DND-41 (cell line): ENCODE measurements at regions not wholly inside any gene's neighbourhood (a gene's known extent, or its start where the extent isn't known, plus 50 kb on each side); places are given as distances from the start of the nearest gene placed in this dataset.

Source experiments
- CTCF ChIP-seq: IDR thresholded peaks from 2 replicates; pipeline ENCODE4 v1.5.1; 2012; ENCODE audit warnings: borderline replicate concordance, low read length, moderate library complexity, mild to moderate bottlenecking; ENCODE audit not compliant: poor library complexity, severe bottlenecking; ENCODE audit errors: extremely low read depth
- EZH2 ChIP-seq: IDR thresholded peaks from 3 replicates; pipeline ENCODE4 v1.6.1; 2012; ENCODE audit warnings: borderline replicate concordance, low read depth, mild to moderate bottlenecking, moderate library complexity, low read length, inconsistent platforms; ENCODE audit not compliant: severe bottlenecking

GRCh38 chr13:108534728-108535127, 94.7 kb upstream of the MYO16 start:
- TF ChIP-seq CTCF (no peak), EZH2 (no peak)
